ENCODE measurements at regions not wholly inside any gene's neighbourhood (a gene's known extent, or its start where the extent isn't known, plus 50 kb on each side); places are given as distances from the start of the nearest gene placed in this dataset.
A peak's percentile ranks its signal among the peaks of the same experiment; 100 is the strongest.
"Not testable (repeated sequence)": the region's sequence is repeated elsewhere in the genome, so short reads cannot be mapped to it uniquely, and the experiment has no call there.

GRCh38 chr13:22960827-22961226 is 220.0 kb upstream of the SGCG start:
- no peak for DNase-seq

- DNase-seq = not testable (repeated sequence)
Observed at GRCh38 chr13:22961342-22961741, 219.4 kb upstream of the SGCG start.

- no peak for DNase-seq
Observed at GRCh38 chr13:22961835-22962537, 218.8 kb upstream of the SGCG start.

DNA sequence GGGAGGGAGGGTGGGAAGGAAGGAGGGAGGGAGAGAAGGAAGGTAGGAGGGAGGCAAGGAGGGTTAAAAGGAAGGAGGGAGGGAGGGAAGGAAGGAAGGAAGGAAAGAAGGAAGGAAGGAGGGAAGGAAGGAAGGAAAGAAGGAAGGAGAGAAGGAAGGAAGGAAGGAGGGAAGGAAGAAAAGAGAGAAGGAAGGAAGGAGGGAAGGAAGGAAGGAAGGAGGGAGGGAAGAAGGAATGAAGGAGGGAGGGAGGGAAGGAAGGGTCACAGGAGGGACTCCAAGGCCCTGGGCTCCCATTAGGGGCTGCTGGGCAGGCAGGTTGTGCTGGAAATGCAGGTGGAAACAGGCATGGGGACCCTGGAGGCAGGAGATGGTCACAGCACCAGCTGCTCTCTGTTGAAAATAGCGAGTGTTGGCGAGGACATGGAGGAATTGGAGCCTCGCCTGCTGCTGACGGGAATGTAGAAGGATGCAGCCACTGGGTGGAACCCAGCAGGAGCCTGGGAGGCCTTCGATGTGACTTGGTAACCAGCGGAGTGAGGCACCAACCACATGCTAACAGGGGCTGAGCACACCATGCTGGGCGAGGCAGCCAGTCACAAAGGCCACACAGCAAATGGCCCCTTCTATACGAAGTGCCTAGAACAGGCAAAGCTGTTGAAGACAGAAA is 217.3 kb upstream of the SGCG start:
- DNase-seq = not testable (repeated sequence)

- no peak for DNase-seq
Observed at GRCh38 chr13:22964245-22964966, 216.4 kb upstream of the SGCG start.

GRCh38 chr13:22965011-22965857 is 215.5 kb upstream of the SGCG start:
- DNase-seq = not testable (repeated sequence)

- not testable (repeated sequence) for DNase-seq
Observed at GRCh38 chr13:22965858-22966239, 214.9 kb upstream of the SGCG start.

DNA sequence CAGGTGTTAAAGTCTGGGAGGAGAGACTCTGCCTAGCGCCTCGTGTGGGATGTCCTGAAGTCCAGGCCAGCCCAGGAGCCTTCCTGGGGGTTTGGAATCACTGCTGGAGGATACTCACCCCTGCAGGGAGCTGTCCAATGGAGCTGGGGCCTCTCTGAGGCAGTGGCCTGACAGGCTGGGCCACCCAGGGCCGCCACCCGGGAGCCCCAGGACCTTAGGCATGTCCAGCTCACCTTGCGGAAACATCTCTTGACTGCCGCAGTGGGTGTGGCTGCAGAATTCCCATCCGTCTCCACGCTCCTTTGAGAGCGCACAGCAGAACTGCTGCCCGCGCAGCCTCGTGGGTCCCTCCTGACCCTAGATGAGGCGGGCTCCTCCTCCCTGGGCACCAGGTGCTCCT is 214.0 kb upstream of the SGCG start:
- DNase-seq = not testable (repeated sequence)

DNA sequence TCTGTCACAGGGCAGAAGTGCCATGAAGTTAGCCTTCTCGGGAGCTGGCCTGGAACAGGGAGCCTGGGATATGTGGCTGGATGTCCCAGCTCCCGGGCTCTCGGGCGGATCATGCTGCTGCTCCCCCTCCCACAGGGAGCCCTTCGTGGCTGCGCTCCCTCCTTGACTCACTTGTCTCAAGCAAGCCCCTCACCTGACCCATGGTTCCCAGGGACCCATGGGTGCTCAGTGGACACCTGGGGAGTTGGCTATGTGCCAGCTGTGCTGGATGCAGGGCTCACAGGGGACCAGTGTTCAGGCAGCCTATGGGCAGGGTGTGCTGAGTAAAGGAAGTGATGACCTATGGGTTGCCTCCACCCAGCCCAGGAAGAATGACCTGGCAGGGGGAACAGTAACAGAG is 213.1 kb upstream of the SGCG start:
- no peak for DNase-seq

DNA sequence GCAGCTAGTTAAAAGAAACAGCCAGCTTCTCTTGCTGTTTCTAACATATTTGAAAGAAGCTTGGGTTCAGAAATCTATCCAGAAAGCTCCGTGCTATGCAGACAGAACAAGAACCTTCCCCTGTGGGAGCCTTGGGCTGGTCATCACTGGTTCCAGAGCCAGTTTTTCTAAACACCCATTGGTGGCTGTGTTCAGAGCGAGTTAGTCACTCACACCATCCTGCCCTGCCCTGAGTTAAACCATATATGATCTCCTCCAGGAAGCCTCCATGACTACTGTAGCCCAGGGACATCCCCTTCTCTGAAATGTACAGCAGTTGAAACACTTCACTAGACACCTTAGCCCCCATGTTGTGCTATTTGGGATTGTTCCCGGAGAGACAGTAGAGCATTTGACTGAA is 200.8 kb upstream of the SGCG start:
- DNase-seq = no peak

- no peak for DNase-seq
Observed at GRCh38 chr13:22980936-22981335, 199.8 kb upstream of the SGCG start.

GRCh38 chr13:22993148-22993547 is 187.6 kb upstream of the SGCG start:
- DNase-seq = no peak

- no peak for DNase-seq
Observed at GRCh38 chr13:23003446-23003845, 177.3 kb upstream of the SGCG start.

DNA sequence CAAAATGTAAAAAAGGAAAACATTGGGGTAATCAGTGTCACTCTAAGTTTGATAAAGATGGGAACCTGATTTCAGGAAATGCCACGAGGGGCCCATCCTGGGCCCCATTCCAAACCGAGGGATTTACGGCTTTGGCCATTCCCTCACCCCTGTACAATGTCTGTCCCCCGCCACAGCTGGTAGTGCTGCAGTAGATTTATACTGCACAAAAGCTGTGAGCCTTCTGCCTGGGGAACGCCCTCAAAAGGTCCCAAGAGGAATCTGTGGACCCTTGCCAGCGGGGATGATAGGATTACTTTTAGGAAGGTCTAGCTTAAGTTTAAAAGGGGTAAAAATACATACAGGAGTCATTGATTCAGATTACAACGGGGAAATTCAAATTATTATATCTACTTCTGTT is 173.4 kb upstream of the SGCG start:
- no peak for DNase-seq

- DNase-seq = no peak
Observed at GRCh38 chr13:23018143-23018542, 162.6 kb upstream of the SGCG start.

- peak; percentile 27 for DNase-seq
Observed at GRCh38 chr13:23020246-23020843, 160.4 kb upstream of the SGCG start.

- no peak for DNase-seq
Observed at GRCh38 chr13:23021906-23022305, 158.9 kb upstream of the SGCG start.

DNA sequence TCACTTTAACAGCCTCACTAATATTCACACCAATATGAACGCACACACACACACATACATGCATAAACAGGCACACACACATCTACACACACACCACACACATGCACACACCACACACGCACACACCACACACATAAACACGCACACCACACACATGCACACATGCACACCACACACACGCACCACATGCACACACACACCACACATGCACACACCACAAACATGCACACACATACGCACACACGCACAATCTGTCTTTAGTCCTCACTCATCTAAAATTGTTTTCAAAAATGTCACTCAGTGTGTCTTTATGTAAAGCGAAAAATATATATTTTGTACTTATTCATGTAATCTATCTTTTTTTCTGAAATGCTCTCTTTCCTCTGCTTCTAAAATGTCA is 158.1 kb upstream of the SGCG start:
- no peak for DNase-seq

- no peak for DNase-seq
Observed at GRCh38 chr13:23025864-23026608, 154.7 kb upstream of the SGCG start.

- DNase-seq = no peak
Observed at GRCh38 chr13:23039266-23039935, 141.4 kb upstream of the SGCG start.

GRCh38 chr13:23042181-23042580 is 138.6 kb upstream of the SGCG start:
- no peak for DNase-seq
